Activated CD4-positive, alpha-beta T cell treated with anti-CD3 and anti-CD28 coated beads, Interleukin-2, Interleukin-4, amounts not matched to agents 100 ng/mL and 50 ng/mL, durations not matched to agents 16 hours and 8 hours (primary cell): ENCODE measurements at regions not wholly inside any gene's neighbourhood (a gene's known extent, or its start where the extent isn't known, plus 50 kb on each side); places are given as distances from the start of the nearest gene placed in this dataset.
"Not testable (repeated sequence)": the region's sequence is repeated elsewhere in the genome, so short reads cannot be mapped to it uniquely, and the experiment has no call there.

ENCODE experiments used
- DNase-seq: peaks from one replicate; pipeline ENCODE4 v3.0.0-alpha.2; 2020; ENCODE audit warnings: low spot score

DNA sequence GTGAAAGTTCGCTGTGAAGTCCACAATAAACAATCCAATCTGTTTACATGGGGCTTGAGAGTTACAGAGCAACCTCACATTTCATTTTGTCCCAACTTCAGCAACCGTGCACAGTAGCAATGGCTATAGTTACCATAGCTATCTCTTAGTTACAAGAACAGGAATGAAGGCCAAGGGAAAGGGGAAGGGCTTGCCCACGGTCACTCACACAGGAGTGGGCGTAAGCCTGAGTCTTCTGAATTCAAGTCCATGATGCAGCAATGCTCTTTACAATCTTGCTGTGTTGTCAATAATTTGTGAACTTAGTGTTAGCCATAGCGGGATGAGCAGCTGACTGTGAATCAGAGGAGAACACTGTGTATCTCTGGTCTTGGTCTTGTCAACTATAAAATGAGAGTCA, 102.9 kb downstream of the ADAMTS15 start:
- no peak for DNase-seq

DNA sequence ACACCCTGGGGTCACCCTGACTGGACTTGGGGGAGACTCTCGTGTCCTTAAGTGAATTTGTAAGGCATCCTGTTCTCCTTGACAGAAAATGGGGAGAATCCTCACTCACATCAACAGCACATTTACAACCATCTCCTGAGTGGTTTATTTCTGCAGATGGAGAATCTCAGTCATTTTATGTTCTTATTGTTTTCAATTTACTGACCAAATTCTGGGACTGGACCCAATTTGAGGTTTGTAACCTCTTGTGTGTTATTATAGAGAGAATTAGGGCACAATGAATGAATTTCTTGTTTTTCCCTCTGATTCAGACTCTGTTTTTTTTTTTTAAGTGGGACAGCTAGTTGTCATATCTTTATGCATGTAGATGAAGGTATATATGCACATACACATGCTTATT, 104.9 kb downstream of the ADAMTS15 start:
- DNase-seq = no peak

DNA sequence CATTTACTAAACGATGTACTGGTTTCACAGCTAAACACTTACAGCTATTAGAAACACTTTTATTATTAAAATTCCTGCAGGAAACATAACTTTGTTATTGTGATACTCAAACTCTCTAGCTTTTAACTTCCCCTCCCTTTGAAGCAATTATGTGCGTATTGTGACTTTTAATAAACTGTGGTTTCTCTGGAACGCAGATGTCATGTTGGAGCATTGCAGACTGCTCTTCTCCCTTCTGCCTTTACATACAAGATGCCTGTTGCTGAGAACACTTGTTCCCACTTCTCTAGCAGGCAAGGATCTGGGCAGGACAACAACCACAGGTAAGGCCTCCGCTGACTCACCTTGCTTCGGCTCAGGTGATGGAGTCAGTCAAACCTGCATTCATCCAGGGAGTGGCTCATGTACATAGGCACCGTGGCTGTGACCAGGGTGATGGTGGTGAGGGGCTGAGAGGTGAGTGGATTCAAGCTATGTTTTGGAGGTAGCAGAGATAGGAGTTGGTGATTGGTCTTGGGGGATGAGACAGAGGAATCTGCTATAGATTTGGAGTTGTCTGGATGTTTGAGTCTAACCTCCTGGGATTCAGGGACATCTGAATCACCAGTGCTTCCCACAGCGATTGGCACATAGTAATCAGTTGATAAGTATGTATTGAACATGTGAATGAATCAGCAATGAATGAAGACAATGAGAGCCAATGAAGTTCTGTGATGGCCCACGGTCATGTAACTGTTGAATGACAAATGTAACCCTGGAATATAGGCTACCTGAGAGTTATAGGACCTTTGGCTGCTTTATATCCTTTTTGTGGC, 106.0 kb downstream of the ADAMTS15 start:
- no peak for DNase-seq

DNA sequence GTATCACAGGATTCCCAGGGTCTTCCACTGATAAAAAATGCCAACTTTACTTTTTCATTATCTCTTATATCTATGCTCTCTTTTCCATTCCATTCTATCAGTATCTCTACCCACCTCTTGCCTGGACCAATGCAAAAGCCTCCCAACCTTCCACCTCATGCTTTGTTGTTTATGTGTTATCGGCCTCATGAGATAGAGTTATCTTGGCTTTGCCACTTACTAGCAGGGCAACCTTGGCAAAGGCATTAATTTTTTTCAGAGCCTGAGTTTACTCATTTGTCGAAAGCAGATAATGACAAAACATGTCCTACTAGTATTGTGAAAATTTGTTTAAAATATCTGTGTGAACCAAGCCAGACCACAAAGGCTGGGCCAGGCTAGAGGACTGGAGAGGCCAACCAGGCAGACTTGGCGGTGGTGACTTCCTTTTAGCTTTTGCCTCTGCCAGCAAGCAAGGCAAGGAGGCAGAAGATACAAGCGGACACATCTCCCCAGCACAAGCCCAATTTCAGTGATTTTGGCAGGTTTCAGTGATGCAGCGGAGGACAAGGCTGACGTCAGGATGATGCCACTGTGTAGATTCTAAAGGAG, 106.9 kb downstream of the ADAMTS15 start:
- no peak for DNase-seq

DNA sequence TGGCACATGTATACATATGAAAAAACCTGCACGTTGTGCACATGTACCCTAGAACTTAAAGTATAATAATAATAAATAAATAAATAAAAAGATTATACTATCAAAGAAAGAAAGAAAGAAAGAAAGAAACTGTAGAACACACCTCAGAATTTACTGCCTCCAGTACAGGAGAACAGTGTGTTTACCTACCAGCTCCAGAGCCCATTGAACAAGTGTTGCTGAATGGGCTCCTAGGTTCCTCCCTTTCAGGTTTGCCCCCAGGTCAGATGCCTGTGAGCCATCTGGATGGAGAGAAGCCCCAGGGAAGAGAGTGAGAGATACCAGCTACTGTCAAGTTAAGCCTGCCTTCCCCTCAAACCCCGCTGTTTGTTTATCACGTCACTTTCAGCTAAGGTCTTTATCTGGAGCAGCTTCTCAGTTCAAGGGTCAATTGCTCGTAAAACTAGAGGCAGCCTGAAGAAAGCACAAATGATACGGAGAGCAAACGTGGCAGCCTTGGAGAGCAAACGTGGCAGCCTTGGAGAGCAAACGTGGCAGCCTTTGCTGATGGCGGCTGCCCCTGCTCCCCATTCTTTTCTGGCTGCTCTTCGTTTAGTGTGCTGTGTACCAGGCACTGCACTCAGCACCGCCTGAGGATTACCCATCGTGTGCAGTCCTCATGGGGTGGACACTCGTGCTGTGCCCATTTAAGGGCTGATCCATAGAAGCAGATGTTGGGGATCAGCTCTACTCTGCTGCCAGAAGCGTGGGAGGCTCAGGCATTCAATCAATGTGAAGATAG, 111.7 kb downstream of the ADAMTS15 start:
- no peak for DNase-seq

DNA sequence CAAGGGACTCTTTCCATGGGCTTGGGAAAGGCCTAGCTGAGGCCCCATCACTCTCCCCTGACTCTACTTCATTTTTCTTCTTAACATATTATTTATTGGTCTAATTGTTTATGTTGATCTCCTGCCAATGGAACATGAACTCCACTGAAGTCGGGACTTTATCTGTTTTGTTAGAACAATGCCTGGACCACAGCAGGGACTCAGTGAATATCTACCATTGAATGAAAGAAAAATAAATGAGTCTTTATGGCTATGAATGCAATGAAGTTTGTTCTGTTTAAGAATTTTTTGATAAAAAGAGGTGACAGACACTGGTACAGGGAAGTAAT, 112.3 kb downstream of the ADAMTS15 start:
- DNase-seq = no peak

DNA sequence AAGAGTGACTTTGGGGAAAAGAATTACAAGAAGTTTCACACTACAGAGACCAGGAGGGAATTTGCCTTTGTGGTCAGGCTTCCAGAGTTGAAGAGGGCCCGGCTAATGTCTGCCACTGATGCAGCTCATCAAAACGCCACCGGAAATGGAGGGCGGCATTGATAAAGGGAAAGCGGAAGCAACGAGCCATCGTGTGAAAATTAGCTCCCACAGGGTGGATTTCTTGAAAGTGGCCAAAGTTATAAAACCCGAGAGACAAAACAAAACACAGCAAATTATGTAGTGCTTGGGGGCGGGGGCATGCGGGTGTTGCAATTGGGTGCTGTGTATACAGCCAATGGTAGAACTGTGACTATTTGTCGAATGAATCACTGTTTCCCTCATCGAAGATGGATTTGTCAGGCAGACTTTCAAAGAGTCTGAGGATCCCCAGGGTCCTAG, 113.0 kb downstream of the ADAMTS15 start:
- no peak for DNase-seq

DNA sequence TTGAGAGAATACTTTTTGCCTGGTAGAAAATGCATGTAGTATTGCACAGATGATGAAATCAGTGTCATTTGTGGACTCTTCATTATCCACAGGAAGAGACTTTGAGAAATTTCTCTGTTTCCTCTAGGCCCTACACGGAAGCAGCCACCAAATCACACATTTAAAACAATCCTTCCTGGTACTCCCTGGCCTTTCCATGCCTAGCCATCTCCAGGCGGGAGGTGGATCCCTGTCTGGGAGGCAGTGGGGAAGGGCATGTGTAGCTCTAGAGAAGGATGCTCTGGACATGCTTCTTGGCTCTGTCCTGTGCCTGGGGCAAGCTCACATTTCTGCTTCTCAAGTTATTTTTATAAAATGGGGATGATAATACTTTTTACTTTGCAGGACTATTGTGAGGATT, 114.1 kb downstream of the ADAMTS15 start:
- no peak for DNase-seq

DNA sequence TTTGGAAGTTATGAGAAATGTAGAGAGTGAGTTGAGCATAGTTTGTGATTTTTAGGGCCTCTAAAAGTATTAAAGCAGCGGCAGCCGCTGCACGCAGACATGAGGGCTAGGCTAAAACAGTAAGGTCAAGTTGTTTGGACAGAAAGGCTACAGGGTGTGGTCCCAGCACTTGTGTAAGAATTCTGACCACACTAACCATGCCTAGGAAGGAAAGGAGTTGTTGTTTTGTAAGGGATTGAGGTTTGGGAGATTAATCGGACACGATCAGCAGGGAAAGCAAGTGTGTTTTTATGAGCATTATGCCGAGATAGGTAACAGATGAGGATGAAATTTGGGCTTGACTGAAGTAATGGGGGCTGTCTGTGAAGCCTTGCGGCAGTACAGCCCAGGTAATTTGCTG, 117.9 kb downstream of the ADAMTS15 start:
- DNase-seq = not testable (repeated sequence)

DNA sequence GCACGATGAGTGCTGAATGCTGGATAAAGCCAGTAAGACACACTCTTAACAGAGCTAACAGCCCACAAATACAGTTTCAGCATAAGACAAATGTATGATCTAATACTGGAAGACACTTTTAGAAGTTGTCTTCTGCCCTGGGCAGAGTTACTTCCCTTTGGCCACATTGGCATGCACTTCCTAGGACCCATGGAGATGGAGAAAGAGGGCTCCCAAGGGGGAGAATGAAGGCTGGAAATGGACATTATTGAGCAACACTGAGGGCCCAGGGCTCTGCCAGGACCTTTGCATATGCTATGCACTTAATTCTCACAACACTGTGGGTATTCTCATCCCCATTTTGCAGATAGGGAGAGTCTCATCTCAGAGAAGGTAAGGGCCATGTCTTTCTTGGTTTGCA, 123.1 kb downstream of the ADAMTS15 start:
- DNase-seq = no peak

DNA sequence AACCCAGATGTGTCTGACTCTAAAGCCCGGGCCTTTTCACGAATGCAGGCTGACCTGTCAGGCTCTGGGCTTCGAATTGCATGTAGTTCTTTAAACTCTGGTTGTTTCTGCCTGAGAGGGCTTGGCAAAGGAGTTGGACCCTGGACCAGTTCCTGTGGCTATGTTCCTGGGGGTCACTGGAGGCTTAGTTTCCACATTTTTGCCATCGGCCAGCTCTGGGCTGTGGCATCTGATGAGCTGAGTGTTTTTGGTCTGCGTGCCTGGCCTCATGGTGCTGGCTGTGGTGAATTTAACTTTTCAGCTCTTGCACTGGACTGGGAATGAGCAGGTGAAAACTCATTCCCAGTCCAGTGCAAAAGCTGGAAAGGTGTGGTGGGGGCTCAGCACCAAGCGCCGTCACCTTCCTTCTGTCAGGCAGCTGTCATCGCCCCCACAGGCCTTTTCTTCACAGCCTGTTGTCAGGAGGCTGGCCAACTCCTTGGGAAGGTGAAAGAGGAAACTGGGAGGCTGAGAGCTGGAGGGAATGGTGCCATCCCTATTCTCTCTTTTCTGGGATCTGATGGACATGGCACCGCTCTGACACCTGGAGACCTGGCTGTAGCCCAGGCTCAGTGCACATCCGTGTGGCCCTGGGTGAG, 123.6 kb downstream of the ADAMTS15 start:
- no peak for DNase-seq

DNA sequence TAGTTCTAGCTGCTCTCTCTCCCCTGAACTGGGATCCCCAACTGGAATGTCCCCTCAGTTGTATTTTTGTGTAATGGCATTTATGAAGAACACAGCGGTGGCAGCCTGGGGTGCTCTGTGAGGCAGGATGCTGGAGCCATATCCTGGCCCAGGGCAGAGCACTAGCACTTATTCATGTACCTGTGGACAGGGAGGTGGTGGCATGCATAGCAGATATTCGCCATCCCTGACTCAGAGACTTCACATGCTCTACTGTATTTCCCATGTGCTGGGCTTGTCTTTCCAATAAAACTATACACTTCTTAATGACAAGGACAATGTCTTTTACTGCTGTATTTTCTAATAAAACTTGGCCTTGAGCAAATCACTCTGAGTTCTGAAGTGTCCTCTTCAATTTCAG, 125.3 kb downstream of the ADAMTS15 start:
- DNase-seq = no peak

DNA sequence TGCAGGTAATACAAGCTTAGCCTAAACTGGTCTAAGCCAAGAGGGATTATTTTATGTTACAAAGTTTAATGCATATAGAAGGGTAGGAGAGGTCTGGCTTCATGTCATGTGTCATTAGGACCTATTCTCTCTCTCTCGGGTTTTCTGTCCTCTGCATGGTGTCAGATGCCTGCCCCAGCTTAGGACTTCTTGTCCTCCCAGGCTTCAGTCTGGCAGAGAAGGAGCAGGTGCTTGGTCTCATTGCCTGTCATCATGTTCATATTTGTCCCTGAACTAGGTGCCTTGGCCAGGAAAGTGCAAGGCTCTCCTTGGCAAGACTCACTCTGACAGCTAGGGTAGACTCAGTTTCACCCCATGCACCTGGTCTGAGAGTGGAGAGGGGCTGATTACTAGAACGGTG, 126.3 kb downstream of the ADAMTS15 start:
- no peak for DNase-seq

DNA sequence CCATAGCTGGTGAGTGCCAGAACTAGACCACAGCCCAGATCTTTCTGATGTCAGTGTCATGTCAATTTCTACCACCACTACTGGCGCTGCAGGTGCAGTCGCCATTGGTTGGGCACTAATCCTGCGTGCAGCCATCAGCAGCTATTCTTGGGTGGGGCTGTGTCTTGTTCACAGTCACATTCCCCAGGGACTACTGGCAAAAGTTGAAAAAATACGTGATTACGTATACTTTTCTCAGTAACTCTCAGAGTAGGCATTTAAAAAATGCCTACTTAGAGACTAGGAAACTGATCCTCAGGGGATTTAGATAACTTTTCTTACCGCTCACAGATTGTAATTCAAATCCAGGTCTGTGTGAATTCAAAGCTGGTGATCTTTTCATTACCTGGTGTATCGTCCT, 127.7 kb downstream of the ADAMTS15 start:
- no peak for DNase-seq

DNA sequence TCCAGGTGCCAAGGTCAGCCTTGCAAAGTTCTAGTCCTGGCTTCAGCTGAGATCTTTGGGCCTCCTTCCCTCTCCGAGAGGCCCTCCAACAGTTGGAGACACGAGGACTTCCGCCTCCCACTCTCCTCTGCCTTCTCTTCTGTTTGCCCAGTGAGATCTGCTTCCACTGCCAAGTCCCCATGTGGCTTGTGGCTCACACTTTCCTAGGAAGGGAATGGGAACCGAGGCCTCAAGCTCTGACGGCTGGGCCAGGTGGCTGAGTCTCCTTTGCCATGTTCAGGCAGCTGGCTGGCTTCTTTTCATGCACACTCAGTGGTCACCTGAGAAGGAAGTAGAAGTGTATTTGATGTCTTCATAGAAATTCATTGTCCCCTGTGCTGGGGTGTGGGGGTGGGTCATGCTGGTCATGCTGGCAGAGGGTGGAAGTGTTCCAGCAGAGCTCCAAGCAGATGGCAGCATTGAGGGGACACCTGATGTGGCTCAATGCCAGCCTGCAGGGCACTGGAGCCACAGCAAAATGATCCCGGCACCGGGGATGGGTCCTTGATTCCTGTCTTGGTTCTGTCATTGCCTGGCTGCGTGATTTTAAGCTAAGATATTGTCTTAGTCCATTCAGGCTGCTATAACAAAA, 130.4 kb downstream of the ADAMTS15 start:
- no peak for DNase-seq

DNA sequence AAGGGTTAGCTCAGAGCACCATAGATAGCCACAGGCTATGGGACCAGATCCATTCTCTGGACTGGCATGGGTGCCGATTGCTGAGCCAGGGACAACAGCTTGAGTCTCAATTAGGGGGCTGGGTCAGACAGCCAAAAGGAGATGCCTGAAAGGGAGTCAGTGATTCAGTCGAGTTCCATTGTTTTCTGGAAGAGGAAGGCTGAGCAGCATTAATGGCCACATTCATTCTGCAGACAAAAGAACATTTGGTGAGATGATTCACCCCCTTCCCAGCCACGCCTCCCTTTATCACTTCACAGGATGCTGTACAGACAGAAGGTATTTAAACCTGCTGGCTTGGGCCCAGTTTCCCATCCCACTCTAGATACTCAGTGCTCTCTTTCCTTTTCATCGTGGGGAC, 131.9 kb downstream of the ADAMTS15 start:
- DNase-seq = no peak

DNA sequence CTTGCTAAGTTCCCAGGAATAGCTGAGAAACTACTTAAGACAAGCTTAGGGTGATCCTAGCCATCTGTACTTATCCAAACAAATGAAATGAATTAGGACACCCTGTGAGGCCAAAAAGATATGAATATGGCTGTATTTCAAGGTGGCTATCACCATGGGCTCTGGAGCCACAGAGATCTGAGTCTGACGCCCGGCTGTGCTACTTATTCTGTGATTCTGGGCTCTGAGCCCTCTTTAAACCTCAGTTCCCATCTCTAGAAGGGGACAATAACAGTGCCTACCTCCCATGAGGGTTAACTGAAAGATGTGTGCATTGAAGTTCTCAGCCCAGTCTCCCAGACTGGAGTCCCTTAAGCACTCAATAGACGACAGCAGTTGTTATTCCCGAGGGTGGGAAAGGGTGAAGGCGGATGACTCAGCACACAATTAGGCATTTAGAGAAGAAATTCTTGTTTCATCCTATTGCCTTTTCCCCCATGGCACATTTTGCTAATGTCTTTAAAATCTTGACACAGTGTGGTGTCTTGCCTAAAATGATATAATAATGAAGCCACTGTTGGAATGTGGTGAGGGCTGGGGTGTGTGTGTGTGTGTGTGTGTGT, 132.5 kb downstream of the ADAMTS15 start:
- DNase-seq = no peak

DNA sequence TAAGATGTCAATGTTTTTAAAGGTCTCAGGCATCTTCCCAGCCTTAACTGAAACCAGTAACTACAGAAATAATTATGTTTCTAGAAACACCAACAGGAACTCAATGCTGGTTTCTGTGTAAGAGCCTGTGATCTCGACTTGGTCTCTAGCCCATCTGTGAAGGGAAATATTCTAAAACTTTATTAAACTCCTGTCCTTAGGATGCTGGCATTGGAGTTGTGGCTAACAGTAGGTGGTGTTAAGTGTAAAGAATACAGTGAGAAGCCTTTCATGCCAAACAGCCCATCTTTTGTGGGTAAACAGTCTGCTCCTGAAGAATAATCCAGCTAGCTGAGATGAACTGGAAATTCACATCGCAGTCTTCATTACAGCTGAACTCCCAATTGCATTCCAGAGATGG, 133.2 kb downstream of the ADAMTS15 start:
- no peak for DNase-seq

DNA sequence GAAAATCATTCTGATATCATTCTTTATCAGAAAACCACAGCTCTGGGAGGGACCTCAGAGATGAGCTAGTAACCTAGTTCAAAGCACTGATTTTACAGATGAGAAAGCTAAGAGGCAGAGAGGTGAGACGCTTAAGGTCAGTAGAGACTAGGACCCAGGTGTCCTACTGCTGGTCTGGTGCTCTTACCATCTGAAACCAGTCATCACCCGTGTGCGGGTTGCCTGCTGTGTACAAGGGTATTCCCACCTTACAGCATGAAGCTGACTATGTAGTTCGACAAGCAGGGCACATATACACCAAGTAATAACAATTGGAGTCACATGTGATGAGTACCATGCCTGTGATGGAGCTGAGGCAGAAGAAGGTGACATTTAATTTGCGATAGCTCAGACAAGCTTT, 133.7 kb downstream of the ADAMTS15 start:
- DNase-seq = no peak

DNA sequence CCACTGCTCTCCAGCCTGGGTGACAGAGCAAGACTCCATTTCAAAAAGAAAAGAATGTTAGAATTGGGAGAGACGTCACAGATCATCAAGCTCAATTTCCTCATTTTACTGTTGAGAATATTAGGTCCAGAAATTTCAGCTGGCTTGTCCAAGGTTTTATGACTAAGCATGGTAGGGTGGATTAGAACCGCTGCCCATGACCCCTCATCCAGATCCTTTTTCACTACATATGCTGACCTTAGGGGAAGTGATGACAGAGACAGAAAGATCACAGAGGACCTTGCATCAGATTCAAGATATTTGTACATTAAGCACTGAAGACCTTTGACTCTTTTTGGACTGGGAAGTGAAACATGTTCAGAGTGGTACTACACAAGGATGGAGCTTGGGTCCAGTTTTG, 134.5 kb downstream of the ADAMTS15 start:
- DNase-seq = no peak

DNA sequence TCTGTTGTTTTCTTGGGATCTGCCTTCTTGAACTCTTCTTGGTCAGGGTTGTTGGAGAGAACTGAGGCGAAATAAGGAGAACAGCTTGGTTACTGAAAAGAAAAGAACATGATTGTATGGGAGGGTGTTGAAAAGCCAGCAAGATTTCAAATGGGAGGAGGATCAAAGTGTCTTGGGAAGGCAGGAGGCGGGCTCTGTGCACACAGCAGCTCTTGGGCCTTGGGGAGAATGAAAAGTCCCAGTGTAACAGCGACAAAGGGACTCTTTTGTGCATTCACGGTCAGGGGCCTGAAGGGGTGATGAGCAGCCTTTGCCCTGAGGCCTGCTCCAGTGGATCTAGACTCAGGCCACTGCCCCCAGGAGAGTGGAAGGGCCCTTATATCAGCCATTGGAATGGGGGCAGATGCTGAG, 135.4 kb downstream of the ADAMTS15 start:
- no peak for DNase-seq

DNA sequence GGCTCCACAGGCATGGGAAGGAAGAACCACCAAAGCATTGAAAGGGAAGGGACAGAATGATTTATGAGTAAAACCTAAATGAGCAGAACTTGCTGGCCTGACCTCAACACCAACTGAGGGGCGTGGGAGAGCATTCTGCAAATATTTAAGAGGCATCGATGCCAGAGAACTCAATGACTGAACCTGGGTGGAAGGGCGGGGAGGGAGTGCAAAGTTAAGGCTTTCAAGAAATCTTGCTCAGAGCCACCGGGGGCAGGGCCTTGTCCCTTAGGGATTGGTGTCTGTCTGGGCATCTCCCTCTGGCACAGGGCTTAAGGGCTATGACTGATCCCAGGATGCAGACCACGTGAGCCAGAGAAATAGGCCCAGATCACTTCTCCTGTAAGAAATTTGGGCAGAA, 137.1 kb downstream of the ADAMTS15 start:
- DNase-seq = no peak
